CD4-positive, alpha-beta T cell (primary cell): ENCODE measurements at regions not wholly inside any gene's neighbourhood (a gene's known extent, or its start where the extent isn't known, plus 50 kb on each side); places are given as distances from the start of the nearest gene placed in this dataset.

Experiments
- ATAC-seq: fragments of 200-7000 bp; cut with Tn5 transposase; one replicate; pipeline ENCODE4 v1.10.0; 2022; ENCODE audit warnings: mild to moderate bottlenecking; ENCODE audit not compliant: poor library complexity
- CTCF ChIA-PET: fragments of 350-600 bp; sonication (Branson Sonifier 250); formaldehyde crosslinking; loops from one replicate; lab custom pipeline; 2021; ENCODE audit warnings: antibody characterized with exemption, inconsistent platforms; lab: Charles Lee
- POLR2A ChIA-PET: fragments of 350-600 bp; sonication (Branson Sonifier 250); formaldehyde crosslinking; loops from one replicate; lab custom pipeline; 2021; ENCODE audit warnings: antibody characterized with exemption, inconsistent platforms; lab: Charles Lee
- DNase-seq, 14 experiments: peaks; one replicate each; pipeline ENCODE4 v3.0.0-alpha.2; 2013 to 2020; ENCODE audit warnings: mixed read lengths in 2 of 14
- H3K27ac ChIP-seq, 2 donors: one replicate each; pipeline versions ENCODE4 v1.5.1 to v1.7.0; 2013; ENCODE audit warnings: low read length in 2 of 2, low read depth in 1 of 2, mild to moderate bottlenecking in 1 of 2
- H3K27me3 ChIP-seq, 2 experiments: 1 replicate in 1 of 2; 2 replicates in 1 of 2; pipeline versions ENCODE4 v1.6.1 to v1.7.0; 2013; ENCODE audit warnings: low read length in 2 of 2, control low read depth in 1 of 2, mild to moderate bottlenecking in 1 of 2, moderate library complexity in 1 of 2; ENCODE audit not compliant: insufficient read depth in 2 of 2, control insufficient read depth in 1 of 2
- H3K36me3 ChIP-seq: one replicate; pipeline ENCODE4 v1.6.1; 2013; ENCODE audit warnings: low read length, control low read depth; ENCODE audit not compliant: insufficient read depth
- H3K4me1 ChIP-seq: one replicate; pipeline ENCODE4 v1.6.1; 2013; ENCODE audit warnings: low read length, control low read depth; ENCODE audit not compliant: insufficient read depth
- H3K4me3 ChIP-seq: one replicate; pipeline ENCODE4 v1.5.1; 2013; ENCODE audit warnings: mild to moderate bottlenecking, low read length, moderate library complexity
- H3K9me3 ChIP-seq, 2 experiments: 1 replicate in 1 of 2; 2 replicates in 1 of 2; pipeline versions ENCODE4 v1.6.1 to v1.7.0; 2013; ENCODE audit warnings: low read length in 2 of 2, mild to moderate bottlenecking in 2 of 2, control low read depth in 1 of 2, moderate library complexity in 1 of 2; ENCODE audit not compliant: control insufficient read depth in 1 of 2, insufficient read depth in 1 of 2
- H3K27ac Mint-ChIP-seq: one replicate; pipeline ENCODE4 v1.8.0; 2020; ENCODE audit warnings: mixed read lengths
- H3K27me3 Mint-ChIP-seq: one replicate; pipeline ENCODE4 v1.8.0; 2021; ENCODE audit warnings: mixed read lengths
- H3K36me3 Mint-ChIP-seq: one replicate; pipeline ENCODE4 v1.8.0; 2021; ENCODE audit warnings: low read depth, mixed read lengths
- H3K4me1 Mint-ChIP-seq: one replicate; pipeline ENCODE4 v1.8.0; 2021; ENCODE audit warnings: low read depth, mixed read lengths
- H3K4me3 Mint-ChIP-seq: one replicate; pipeline ENCODE4 v1.8.0; 2020; ENCODE audit warnings: mild to moderate bottlenecking, mixed read lengths
- H3K9me3 Mint-ChIP-seq: one replicate; pipeline ENCODE4 v1.8.0; 2020; ENCODE audit warnings: mixed read lengths
- intact Hi-C, 2 experiments: fragments of 100-400 bp; cut with DNase I in 1 of 2; cut with micrococcal nuclease in 1 of 2; formaldehyde crosslinking; loops; one replicate each; pipeline versions ENCODE4 v1.15.1 to v1.9.0; 2023 to 2025; cut with DNase I, micrococcal nuclease
- TF ChIP-seq, protein P1 (sequence below): fragments of 200-600 bp; IDR thresholded peaks from one replicate; pipeline ENCODE4 v1.8.0; 2022; ENCODE audit warnings: antibody characterized with exemption, mild to moderate bottlenecking

GRCh38 chr3:154900816-154901215 lies 179.3 kb upstream of the MME start:
- POLR2A ChIA-PET, result no interaction called here

DNA sequence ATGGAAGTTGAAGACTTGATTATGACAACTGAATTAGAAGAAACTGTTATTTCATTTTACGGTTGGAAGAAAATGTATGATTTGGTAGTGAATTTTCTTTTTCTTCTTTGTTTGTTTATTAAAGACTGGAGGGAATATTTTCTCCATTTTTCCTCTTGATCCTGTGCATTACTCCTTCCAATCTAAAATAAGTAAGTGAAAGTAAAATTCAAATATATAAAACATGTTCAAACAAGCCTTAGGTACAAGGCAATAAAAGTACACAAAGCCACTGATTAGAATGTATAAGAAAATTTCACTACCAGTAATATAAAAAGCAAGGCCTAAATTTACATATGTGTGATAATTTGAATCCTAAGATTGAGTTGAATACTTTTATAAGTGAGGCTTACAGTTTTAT lies 181.2 kb upstream of the MME start:
- DNase-seq, result no peak
- Mint-ChIP-seq H3K27ac (no peak overlapping the region), H3K27me3 (no peaks in the 10 kb centered on the region), H3K36me3 (no peaks in the 10 kb centered on the region), H3K4me1 (no peaks in the 10 kb centered on the region), H3K4me3 (no peak overlapping the region), H3K9me3 (peaks cover 2% of the 10 kb centered on the region)
- ChIA-PET POLR2A (no interaction called here), CTCF (no interaction called here)
- Histone ChIP-seq H3K9me3 (no peaks in the 10 kb centered on the region), H3K27me3 (no peaks in the 10 kb centered on the region), H3K4me3 (no peak overlapping the region), H3K36me3 (no peaks in the 10 kb centered on the region), H3K4me1 (no peaks in the 10 kb centered on the region), H3K27ac (no peak overlapping the region)
- no peak for ATAC-seq
- intact Hi-C loops, result no loop called here
- TF ChIP-seq, protein P1, sequence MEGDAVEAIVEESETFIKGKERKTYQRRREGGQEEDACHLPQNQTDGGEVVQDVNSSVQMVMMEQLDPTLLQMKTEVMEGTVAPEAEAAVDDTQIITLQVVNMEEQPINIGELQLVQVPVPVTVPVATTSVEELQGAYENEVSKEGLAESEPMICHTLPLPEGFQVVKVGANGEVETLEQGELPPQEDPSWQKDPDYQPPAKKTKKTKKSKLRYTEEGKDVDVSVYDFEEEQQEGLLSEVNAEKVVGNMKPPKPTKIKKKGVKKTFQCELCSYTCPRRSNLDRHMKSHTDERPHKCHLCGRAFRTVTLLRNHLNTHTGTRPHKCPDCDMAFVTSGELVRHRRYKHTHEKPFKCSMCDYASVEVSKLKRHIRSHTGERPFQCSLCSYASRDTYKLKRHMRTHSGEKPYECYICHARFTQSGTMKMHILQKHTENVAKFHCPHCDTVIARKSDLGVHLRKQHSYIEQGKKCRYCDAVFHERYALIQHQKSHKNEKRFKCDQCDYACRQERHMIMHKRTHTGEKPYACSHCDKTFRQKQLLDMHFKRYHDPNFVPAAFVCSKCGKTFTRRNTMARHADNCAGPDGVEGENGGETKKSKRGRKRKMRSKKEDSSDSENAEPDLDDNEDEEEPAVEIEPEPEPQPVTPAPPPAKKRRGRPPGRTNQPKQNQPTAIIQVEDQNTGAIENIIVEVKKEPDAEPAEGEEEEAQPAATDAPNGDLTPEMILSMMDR, result no peak

More at GRCh38 chr3:154900816-154901215, 179.3 kb upstream of the MME start:
- Mint-ChIP-seq H3K9me3 (peaks cover 2% of the 10 kb centered on the region), H3K4me1 (no peaks in the 10 kb centered on the region), H3K27ac (no peak overlapping the region), H3K27me3 (no peaks in the 10 kb centered on the region), H3K36me3 (no peaks in the 10 kb centered on the region), H3K4me3 (no peak overlapping the region)
- H3K4me3 ChIP-seq, result no peak overlapping the region
- H3K4me1 ChIP-seq, result no peaks in the 10 kb centered on the region
- DNase-seq (no peak), ATAC-seq (no peak)
- no peaks in the 10 kb centered on the region for H3K27me3 ChIP-seq
- no peaks in the 10 kb centered on the region for H3K36me3 ChIP-seq
- H3K9me3 ChIP-seq, result no peaks in the 10 kb centered on the region
- H3K27ac ChIP-seq, result no peak overlapping the region
- intact Hi-C loops, result no loop called here
- TF ChIP-seq, protein P1, result no peak
- CTCF ChIA-PET, result no interaction called here

GRCh38 chr3:154898443-154898842 lies 181.7 kb upstream of the MME start:
- no peak for DNase-seq
- Mint-ChIP-seq H3K4me1 (no peaks in the 10 kb centered on the region), H3K27ac (no peak overlapping the region), H3K4me3 (no peak overlapping the region), H3K9me3 (peaks cover 2% of the 10 kb centered on the region), H3K36me3 (no peaks in the 10 kb centered on the region), H3K27me3 (no peaks in the 10 kb centered on the region)
- TF ChIP-seq, protein P1, result no peak
- Histone ChIP-seq H3K27ac (no peak overlapping the region), H3K9me3 (no peaks in the 10 kb centered on the region), H3K36me3 (no peaks in the 10 kb centered on the region), H3K27me3 (no peaks in the 10 kb centered on the region), H3K4me3 (no peak overlapping the region), H3K4me1 (no peaks in the 10 kb centered on the region)
- ChIA-PET POLR2A (no interaction called here), CTCF (no interaction called here)
- no peak for ATAC-seq
- intact Hi-C loops, result no loop called here
